ENCODE measurements at regions not wholly inside any gene's neighbourhood (a gene's known extent, or its start where the extent isn't known, plus 50 kb on each side); places are given as distances from the start of the nearest gene placed in this dataset.

DNA sequence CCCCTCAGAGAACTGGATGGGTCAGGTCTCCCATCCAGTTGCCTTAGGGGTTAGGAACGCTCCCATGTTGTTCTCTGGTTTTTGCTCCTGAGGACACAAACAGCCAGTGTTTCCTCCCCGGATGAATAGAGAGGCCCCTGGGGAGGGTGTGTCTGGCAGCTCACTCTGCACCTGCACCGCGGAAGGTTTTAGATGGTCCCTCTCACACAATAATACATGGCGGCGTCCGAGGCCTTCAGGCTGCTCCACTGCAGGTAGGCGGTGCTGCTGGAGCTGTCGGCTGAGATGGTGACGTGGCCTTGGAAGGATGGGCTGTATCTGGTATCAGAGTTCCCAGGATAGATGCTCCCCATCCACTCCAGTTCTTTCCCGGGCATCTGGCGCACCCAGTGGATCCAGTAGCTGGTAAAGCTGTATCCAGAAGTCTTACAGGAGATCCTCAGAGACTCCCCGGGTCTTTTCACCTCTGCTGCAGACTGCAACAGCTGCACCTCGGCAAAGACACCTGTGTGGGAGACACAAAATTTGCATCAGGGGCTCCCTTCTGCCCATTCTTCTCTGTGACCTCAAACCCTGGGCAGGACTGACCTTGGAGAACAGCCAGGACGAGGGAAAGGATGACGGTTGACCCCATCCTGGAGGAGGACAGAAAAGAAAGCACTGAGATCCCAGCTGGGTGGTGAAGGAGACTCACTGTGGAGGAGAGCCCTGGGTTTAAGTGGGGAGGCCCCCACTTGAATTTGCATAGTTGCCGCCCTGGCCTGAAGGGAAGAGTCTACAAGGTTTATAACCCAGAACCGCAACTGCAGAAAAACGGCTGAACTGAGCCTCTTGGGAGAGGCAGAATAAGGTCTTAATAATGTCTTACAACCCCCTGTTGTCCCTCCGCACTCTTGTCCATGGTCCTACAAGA, 1324.8 kb downstream of the TMEM121 start:
- DNase-seq (ENCODE audit: low spot score): no peak

DNA sequence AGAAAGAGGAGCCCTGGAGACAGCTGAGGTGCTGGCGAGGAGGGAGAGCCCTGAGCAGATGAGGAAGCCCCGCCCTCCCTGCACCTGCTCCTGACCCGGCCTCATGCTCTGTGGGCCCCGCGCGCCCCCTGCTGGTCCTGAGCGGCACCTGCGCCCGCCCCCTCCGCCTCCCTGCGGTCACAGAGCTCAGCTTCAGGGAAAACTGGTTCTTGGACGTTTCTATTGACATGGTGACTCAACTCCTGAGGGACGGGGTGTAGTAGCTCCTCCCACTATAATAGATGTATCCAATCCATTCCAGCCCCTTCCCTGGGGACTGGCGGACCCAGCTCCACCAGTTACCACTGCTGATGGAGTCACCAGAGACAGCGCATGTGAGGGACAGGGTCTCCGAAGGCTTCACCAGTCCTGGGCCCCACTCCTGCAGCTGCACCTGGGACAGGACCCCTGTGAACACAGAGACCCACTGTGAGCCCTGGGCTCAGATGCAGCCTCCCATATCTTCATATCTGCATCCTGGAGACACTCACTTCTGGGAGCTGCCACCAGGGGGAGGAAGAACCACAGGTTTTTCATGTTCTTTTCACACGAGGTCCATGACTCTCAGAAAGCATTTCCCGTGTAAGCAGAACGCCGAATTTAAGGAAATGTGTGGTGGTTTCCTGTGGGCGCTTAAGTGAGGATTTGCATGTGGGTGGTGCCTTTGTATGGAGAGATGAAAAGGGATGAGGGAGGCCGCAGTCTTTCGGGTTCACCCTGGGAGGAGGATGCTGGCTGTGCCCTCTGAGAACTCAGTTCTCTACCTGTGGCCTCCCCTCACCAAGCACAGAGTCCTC, 1346.4 kb downstream of the TMEM121 start:
- DNase-seq (ENCODE audit: low spot score): no peak

DNA sequence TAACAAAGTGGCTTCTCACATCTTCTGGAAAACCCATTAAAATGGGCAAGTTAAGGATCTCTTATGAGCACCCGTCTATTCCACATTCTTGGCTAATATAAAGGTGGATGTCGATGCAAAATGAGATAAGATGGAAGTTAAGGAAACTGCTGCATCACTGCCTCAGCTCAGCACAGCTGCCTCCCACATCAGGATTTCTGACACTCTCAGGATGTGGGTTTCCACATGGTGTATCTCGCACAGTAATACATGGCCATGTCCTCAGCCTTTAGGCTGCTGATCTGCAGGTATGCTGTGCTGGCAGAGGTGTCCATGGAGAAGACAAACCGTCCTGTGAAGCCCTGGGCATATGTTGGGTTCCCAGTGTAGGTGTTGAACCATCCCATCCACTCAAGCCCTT, 1348.0 kb downstream of the TMEM121 start:
- no peak for DNase-seq (ENCODE audit: low spot score)

DNA sequence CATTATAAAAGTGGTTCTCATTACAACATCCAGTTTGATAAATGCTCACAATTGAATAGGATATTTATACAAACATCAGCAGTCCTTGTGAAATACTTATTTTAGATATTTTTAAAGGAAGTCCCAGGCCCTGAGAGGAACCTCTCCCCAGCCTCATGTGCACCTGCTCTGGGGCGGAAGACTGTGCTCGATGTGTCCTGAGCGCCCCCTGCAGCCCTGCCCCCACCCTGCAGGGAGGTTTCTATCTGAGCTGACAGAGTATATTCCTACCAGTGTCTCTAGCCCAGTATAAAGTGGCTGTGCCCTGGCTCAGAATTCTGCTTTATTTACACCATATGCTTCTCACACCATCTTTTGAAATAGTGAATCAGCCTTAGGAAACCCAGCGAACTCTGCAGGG, 1349.1 kb downstream of the TMEM121 start:
- no peak for DNase-seq (ENCODE audit: low spot score)

DNA sequence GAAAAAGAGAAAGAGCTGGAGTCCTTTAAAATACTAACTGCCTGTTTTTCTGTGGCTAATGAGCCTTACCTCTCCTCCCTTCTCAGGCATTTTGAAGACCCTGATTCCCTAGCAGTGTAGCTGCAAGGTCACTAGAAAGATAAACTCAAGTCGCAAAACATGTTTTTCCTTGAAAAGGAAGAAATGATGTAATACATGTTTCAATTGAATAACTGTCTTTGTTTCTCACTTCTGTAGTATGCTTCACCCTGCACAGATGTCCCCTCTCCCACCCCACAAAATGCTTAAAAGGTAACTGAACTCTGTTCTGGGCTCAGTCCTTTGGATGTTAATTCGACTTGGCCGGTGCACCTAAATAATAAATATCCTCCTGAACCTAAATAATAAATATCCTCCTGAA, 1350.3 kb downstream of the TMEM121 start:
- no peak for DNase-seq (ENCODE audit: low spot score)

DNA sequence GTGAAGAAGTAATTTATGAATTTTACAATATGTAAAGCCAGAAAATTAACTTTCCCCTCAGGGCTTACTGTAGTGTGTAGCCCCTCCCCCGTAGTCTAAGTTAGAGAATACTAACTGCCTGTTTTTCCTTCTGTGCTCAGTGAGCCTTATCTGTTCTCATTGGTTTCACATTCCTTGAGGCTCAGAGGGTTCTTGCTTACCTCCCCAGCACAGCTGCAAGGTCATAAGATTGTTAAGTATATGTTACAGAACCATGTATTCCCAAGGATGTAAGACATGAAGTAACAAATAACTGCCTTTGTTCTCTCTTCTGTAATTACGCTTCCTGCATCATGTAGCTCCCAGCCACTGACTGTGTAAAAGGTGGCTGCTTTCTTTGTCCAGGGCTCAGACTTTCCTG, 1351.1 kb downstream of the TMEM121 start:
- DNase-seq (ENCODE audit: low spot score): no peak

DNA sequence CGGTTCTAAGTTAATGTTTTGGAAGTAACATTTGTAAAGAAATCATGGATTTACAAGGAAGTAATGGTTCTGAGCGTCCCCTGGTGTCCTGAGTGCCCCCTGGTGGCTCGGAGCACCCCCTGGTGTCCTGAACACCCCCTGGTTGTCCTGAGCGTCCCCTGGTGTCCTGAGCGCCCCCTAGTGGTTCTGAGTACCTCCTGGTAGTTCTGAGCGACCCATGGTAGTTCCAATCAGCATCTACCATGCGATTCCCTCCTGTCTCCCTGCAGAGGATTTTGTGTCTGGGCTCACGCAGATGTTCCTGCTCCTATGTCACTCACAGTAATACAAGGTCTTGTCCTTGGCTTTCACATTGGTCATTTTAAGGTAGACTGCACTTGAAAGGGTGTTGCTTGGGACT, 1352.9 kb downstream of the TMEM121 start:
- no peak for DNase-seq (ENCODE audit: low spot score)

DNA sequence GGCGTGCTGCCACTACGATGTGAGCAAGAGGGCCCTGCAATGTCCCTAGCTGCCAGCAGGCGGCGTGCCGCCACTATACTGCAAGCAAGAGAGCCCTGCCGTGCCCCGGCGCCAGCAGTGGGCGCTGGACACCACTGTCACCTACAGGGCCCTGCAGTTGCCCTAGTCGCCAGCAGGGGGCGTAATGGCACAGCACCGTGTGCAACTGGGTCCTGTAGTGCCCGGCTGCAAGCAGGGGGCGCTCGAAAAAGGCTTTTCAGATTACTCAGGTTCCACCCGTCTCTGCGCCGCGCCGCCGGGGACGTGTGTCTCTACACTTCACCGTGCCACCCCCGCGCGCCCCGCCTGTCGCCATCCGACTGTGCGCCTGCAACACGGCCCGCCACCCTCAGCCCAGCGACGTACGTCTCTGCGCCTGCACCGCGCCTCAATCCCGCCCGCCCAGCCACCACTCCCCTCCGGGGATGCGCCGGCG, 1356.9 kb downstream of the TMEM121 start:
- DNase-seq (ENCODE audit: low spot score): no peak

All from AG20443 (cell line).